ENCODE measurements at regions not wholly inside any gene's neighbourhood (a gene's known extent, or its start where the extent isn't known, plus 50 kb on each side); places are given as distances from the start of the nearest gene placed in this dataset.

DNA sequence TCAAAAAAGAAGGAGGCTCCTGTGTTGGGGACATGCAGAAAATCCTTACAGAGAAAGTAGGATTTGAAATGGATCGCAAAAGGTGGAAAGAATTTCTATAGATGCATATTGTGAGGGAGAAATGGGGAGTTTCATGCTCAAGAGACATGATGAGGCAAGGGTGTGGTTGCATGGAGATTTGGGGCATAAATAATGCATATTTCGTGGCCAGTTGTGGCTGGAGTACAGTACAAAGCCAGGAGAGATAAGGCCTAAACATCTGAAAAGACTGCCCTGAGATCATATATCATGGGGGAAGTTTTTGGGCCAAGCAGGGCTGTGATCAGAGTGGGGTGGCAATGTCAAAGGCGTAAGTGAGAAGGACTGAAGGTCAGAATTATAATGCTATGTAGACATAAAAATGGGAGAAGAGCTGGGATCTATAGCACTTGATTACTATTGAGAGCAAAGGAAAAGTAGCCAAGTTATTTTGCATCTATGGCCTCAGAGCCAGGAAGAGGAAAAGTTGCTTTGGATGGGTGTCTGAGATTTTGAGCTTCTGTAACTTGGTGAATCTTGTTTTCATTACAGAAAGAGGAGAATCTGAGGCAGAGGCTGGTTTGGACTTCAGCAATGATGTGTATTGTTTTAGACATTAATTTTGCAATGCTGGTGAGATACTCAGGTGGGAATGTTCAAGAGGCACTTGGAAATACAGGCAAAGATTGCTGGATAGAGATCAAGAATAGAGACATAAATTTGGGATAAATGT, 166.6 kb downstream of the INHBA start:
- DNase-seq (ENCODE audit: low read depth, low spot score): no peak

DNA sequence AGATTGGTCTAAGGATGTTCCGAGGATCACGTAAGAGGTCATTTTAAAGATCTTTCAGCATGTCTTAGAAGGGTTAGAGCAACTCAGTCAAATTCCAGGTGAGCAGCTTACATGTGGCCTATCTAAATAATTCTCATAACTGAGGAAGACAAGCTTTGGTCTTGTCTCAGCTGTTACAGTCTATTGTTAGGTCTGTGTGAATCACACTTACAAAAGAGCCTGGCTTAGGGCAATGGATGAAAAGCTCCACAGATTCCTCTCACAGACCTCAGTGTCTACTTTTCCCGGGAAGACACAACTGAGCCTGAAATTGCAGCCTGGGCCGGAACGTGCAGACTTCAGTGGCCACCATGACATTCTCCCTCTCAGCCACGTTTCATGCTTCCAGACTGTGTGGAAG, 173.1 kb downstream of the INHBA start:
- no peak for DNase-seq (ENCODE audit: low read depth, low spot score)

DNA sequence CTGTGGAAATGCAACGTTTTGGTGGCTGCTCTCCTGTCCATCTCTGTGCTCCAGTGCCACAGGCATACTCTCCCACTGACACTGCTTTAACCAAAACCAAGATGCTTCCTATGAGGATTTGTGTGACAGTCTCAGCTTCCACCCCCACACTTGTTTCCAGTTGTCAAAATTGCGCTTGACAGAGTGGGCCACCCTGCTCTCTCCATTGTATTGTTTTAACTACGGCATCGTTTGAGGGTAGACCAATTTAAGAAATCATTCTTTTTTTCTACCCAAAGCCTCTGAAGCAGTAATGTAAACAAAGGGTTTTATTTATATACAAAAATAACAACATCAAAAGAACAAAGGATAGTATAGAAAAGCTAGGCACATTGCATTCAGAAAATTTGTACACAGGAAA, 178.0 kb downstream of the INHBA start:
- no peak for DNase-seq (ENCODE audit: low read depth, low spot score)

DNA sequence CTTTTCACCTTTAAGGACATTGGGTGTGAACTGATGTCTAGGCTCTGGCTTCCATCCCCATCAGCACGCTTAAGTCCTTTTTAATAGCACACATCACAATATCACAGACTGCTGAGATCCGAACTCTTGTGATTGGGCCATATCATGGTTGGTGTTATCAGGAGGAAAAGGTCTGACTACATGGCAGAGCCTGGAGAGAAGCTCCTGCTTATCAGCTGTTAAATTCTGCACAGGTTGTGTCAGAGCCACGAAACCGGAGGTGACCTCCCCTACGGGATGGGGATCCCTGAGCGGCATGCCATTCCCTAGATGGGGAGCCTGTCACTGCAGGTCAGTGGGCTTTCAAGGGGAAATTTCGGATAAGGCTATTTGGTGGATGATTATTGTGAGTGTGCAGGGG, 182.4 kb downstream of the INHBA start:
- DNase-seq (ENCODE audit: low read depth, low spot score): no peak

DNA sequence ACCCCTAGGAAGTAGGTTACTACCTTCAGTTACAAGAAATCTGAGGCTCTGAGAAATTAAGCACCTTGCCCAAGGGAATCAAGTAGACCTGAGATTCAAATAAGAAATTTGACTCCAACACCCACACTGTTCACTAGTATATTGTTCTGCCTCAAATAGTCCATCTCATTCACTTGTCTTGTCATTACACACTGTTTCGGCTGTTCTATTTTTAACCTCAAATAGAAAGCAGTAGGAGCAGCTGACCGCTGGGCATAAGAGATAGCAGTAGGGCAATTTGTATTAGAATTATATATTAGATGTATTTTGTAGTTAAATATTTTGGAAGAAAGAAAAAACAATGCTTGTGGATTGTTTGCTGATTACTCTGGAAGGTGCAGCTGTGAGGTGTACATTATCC, 185.1 kb downstream of the INHBA start:
- DNase-seq (ENCODE audit: low read depth, low spot score): no peak

DNA sequence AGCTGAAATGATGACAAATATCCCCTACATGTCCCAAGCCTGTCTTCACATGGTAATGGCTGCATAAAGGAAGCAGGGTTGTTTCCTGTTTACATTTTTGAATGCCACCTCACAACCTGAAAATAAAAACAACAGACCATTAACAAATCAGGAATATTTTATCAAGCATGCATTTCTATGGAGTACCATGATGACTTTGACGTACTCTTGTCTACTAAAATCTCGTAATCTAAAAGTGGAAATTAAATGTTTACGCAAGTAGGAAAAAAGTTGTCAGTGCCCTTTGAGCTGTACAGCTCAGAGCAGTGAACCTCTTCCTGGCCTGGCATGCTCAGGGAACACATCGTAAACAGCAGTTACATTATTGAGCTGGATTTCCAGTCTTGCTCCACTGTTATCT, 194.1 kb downstream of the INHBA start:
- no peak for DNase-seq (ENCODE audit: low read depth, low spot score)

DNA sequence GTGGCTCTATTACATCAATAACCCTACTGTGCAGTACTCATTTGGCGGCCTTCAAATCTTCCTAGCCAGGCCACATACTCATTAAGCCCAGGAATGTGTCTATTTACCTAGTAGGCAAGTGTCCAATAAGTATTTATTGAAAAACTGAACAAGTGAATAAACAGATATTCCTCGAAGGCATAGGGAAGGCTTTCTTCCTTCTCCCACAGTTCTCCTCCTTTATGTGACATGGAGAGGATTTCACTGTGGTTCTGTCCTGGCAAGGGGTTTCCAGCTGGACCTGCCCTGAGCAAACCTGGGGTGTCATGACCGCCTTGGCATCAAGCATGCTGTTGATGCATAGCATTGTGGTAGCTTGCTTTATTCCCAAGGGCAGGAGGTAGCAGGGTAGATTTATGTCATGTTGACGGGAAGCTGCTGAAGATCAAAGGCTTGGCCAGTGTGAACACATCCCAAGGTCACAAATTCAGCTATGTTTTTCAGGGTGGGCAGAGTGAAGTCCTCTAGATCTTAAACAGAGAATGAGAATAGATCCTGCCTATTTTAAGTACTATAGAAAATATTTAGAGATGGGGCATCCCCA, 195.1 kb downstream of the INHBA start:
- DNase-seq (ENCODE audit: low read depth, low spot score): no peak

DNA sequence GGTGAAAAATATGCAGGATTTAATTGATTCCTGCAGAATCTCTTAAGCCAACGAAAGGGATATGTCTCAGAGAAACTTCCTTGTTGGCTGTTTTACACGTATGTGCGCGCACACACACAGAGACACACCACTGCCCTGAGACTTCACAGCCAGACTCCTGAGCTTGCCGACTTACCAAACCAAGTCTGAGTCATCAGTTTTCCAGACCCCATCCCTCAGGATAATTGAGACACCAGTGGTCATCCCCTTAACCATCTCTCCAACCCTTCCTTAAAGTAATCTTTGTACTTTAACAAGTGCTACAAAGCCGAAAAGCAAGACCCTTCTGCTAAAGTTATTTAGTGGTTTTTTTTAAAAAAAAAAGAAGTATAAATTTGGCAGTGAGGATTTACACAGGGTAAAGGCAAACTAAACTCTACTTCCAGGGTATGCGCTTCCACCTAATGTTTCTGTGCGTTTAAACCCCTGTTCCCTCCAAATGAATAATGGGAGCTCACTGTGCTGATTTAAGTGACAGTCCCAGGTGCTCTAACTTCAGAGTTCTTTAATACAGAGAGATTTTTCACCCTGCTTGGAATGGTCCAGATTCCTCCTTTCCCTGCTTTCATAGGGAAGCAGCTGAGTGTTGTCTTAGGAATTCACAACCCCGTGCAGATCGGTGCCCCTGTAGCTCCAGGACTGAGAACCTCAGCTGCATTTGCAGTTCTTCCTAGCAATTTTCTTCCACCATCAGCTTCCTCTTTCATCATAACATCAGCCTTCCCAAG, 198.5 kb downstream of the INHBA start:
- DNase-seq (ENCODE audit: low read depth, low spot score): no peak

DNA sequence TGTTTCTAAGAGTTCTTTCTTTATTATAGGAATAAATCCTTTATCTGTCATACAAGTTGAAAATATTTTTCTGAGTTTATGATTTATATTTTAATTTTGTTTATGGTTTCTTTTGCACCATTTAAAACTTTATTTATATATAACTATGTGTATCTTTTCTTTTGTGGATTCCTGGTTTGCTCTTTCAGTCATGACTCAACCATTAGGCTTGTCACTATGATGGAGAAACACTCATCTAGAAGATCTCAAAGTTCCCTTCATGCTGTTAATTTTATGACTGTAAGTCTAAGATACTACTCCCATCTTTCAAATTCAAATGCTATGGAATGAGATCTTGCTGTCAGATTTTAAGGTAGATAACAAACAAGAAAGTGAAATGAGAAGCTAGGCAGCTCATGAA, 199.5 kb downstream of the INHBA start:
- no peak for DNase-seq (ENCODE audit: low read depth, low spot score)

DNA sequence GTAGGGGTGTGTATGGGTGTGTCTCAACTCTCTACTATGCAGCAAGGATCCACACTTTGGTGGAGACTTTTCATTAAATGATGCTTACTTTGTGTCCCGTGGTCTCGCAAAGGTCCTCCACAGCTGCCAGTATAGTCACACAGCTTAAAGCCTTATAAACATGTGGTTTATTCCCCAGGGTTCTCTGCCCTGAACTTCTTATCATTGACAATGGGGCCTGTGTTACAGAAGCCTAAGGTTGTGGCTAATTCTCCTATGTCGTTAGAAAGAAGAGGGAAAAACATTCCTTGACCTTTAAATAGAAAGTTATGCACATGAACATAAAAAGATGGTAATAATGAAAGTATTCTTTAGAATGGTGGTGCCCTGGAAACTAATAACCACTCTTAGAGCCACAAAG, 201.4 kb downstream of the INHBA start:
- DNase-seq (ENCODE audit: low read depth, low spot score): no peak

DNA sequence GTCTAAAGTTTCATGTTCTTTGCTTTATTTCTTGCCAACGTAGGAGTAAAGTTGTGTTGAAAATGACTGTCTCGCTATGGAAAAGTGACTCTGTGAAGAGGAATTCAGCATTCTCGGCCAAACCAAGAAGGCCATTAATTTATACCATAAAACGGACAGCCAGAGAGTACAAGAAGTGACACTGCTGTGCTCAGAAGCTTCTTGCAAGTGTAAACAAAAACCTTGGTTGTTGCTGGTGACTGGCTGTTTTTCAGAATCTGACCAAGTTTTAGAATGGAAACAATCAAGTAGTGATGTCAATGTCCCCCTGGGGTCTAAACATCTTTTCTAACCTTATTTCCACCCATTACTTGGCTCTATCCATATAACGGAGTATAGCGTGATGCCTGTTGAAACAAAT, 201.9 kb downstream of the INHBA start:
- no peak for DNase-seq (ENCODE audit: low read depth, low spot score)

DNA sequence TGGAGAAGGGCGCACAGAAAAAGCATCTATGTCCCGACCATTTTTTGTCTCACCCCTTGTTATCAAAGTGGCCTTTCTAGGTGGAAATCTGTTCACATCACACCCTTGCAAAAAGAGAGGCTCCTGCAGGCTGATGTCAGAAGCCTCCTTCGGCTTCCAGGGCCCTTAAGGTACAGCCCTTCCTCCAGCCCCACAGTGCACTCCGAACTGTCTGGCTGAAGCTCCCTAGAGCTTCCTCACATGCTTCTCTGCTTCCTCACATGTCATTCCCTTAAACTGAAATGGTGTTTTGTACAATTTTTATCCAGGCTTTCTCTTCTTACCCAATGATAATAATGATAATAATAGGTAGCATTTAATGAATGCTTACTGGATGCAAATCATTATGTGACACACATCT, 210.3 kb downstream of the INHBA start:
- DNase-seq (ENCODE audit: low read depth, low spot score): no peak

DNA sequence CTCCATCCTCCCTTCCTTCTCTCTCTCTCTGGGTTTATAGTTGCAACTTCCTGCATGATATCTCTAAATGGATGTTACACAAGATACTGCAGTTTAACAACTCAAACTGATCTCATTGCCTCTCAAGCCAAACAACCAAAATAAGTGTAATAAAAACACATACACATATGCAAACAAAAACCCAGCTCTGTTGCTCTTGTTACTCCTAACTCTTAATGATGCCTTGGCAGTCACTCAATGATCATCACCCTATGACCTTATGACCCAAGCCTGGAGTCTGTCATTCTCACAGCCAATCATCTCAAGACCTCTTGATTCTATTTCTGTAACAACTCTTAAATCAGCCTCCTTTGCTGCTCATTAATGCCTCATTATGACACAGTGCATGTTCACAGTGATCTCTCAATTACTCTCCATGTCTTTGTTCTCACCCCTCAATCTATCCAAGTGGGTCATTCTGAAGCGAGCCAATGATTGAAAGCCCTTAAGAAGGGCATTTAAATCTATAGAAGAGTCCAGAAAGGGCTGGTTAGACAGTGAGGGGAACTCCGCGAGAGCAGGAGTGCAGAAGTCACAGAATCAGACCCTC, 210.9 kb downstream of the INHBA start:
- DNase-seq (ENCODE audit: low read depth, low spot score): no peak

DNA sequence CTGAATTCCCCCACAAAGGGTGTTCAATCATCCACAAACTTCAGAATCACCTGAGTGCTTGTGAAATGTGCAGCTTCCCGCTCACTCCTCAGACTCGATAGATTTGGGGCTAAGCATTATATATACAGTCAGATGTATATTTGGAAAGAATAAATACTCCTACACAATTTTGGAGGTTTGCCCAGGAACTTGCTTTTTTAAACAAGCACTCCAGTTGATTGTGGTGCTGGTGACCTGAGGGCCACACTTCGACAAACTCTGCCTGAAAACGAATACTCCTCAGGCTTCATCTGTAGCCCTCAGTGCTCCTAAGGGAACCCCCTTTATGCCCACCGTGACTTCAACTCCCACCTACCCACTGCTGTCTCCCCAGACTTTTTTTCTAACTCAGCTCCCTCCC, 211.6 kb downstream of the INHBA start:
- no peak for DNase-seq (ENCODE audit: low read depth, low spot score)

DNA sequence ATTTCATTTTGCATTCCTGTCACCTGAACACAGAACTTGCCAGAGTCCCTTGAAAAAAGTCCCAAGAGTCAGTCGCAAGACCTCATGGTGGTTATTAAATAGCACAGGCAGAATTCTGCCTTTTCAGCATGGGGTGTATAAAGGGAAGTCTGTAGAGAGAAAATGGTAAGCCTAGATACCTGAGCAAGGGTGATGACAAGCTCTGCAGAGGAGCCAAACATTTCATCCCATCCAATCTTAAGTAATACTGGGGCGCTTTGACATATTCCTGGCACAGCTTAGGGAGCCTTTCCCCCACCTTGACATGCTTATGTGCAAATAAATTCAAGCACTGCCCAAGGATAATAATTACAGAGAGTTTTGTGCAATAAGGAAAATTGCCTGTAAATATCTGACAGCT, 213.0 kb downstream of the INHBA start:
- DNase-seq (ENCODE audit: low read depth, low spot score): no peak

DNA sequence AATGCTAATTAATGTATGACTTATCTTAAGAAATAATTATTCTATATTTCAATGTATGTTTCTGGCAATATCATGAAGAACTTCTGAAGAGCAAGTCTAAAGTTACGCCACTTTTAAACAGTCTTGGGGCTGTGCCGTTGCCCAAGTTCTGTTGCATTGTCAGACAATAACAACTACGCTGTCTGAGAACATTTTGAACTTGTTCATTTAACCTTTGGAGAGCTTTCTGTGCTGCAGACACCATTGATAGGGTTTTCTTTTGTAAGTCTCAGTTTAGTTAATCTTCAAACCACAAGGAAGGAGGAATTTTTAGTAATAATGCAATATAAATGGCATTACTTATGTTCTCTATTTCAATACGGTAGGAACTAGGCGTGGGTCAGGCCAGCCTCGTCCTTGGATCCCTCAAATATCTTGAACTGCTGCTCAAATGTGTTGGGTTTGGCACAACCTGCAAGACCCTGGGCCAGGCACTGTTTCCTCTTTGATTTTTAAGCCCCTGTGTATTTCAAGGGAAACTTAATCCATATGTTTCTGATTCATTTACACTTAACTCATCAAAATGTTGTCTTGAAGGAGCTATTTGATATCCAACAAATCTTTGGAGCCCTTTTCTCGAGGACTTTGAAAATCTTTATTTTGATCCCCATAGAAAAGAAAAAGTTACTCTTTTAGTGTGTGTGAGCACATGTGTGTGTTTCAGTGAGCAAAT, 215.5 kb downstream of the INHBA start:
- DNase-seq (ENCODE audit: low read depth, low spot score): no peak

DNA sequence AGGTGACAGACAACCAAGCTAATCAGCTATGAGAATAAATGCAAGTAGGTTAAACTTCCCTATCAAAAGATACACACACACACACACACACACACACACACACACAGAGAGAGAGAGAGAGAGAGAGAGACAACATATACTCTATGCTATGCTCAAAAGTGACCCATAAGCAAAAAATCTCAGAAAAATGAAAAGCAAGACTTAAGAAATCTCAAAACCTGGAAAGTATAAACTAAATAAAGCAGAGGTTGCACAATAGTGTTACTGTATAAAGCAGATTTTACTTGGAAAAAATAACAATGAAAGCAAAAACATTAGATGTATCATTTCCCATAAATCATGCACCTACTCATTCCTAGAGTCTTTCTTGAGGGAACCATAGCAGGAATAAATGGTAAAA, 221.5 kb downstream of the INHBA start:
- DNase-seq (ENCODE audit: low read depth, low spot score): no peak

DNA sequence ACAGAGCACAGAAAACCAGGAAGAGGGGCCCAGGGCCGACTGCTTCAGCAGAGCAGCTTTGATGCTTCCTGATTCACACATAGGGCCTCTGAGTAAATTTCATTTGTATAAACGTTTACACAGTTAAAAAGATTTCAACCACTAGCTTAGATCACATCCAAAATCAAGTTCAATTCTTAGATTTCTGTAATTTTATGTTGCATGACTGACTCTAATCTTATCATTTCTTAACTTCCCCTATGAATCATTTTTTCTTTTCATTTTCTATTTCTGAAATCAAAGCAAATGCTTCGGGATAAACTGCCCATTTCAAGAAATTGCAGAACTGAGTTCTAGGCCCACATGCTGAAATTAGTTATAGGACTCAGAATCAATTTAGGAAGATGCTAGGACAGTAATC, 224.7 kb downstream of the INHBA start:
- DNase-seq (ENCODE audit: low read depth, low spot score): no peak

DNA sequence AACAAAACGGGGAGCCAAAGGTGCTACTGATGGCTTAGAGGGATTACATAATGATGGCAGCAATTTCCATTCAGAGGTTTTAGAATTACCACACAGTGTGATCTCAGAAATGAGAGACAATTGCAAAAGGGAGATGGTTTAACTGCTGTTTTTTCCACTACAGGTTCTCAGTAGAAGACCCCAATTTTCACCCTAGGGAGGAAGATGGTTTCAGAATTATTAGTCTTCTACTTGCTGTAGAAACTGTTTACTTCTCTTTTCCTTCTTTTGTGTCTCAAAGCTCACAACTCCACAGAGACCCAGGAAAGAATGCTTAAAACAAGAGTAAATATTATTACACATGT, 226.5 kb downstream of the INHBA start:
- no peak for DNase-seq (ENCODE audit: low read depth, low spot score)

DNA sequence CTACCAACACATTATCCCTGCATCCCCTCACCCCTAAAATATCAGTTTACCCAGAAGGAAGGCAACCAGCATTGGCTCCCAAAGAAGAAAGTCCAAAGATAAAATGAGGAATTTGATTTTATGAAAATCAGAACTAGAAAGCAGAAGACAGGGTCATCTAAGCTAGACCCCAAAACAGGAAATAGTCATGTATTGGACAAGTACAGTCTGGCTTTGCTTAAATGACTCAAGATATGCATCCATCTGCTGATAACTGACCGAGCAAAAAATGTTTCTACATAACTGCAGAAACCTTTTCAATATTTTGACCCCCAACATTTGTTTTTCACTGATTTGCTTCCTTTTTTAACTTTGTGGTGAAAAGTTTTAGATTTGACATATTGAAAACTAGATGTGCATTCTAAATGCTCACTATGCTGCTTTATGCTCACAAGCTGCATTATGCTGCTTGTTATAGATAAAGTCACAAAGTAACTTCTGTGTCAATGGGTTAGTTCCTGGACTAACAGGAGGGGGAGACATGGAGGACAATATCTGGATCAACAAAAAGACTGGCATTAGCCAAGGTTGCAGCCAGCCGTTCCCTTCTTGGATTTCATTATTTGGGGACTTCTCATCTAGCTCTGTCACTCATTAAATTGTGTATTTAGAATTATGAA, 227.0 kb downstream of the INHBA start:
- no peak for DNase-seq (ENCODE audit: low read depth, low spot score)

DNA sequence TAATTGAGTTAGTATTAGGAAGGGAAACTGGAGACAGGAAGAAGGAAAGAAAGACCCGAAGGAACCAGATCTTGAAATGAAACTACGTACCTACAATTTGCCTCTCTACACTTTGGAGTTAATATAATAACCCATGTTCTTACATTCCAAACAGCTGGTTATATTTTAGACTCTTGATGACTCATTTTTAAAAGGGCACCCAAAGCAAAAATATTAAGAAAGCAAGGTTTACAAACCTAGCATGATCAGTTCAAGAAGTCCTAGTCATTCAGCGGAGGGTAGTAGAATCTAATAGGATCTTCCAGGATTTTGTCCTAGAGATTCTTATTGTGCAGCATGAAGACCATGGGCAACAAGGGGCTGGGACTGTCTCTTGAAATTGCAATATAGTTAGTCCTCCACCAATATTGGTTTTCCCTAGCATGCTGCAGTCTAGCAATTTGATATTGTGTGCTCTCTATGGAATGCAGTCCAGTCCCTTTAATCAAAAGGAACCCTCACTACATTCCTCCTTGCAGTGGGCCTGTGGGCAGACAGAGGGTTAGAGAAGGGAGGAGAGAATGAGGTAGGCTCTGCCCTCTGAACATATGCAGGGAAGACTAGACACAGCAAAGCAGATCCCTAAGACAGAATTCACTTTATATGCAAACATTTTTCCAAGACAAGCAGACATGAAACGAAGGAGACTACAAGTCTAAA, 230.3 kb downstream of the INHBA start:
- DNase-seq (ENCODE audit: low read depth, low spot score): no peak

Measured in pulmonary artery endothelial cell (primary cell).